ENCODE measurements at regions not wholly inside any gene's neighbourhood (a gene's known extent, or its start where the extent isn't known, plus 50 kb on each side); places are given as distances from the start of the nearest gene placed in this dataset.

DNA sequence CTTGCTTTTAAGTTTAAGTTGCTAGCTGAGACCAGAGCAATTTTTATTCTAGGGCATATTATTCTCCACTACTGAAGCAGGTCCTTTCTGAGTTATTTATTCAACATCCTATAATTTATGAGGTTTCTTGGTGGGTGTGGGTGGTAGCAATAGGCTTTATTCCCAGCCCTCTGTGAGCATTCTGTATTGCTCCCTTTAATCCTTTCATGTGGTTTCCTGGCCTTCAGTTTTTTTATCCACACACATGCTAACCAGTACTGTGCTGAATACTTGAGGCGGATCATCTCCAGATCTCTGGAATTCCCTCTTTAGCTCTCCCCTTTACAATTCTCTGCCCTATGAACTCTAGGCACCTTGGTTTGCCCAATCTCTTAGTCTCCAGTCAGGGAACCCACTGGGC lies 91.8 kb upstream of the GLRA1 start:
- 90 to 92% methylated on average over 1 of the region's 1 CpG for WGBS, 2 donors
- TF ChIP-seq EP300 (IDR thresholded peaks at IDR 0.05), result no peak
- TF ChIP-seq CTCF (IDR thresholded peaks at IDR 0.05), result no peak
- no peak for TF ChIP-seq POLR2A (IDR thresholded peaks at IDR 0.05)
- no peak for TF ChIP-seq POLR2AphosphoS5 (IDR thresholded peaks at IDR 0.05)
- no peak for DNase-seq

GRCh38 chr5:152007653-152008335 lies 83.1 kb upstream of the GLRA1 start:
- H3K36me3 ChIP-seq, result no peaks in the 10 kb centered on the region
- 23 to 26% methylated on average over 3 of the region's 3 CpGs for WGBS, 2 donors
- H3K4me3 ChIP-seq, result no peak overlapping the region
- H3K4me1 ChIP-seq, result no peaks in the 10 kb centered on the region
- no peaks in the 10 kb centered on the region for H3K27me3 ChIP-seq
- H3K9me3 ChIP-seq, result no peaks in the 10 kb centered on the region
- TF ChIP-seq CTCF (IDR thresholded peaks at IDR 0.05) (no peak), POLR2AphosphoS5 (IDR thresholded peaks at IDR 0.05) (no peak), EP300 (IDR thresholded peaks at IDR 0.05) (no peak), POLR2A (IDR thresholded peaks at IDR 0.05) (no peak)
- H3K27ac ChIP-seq, result no peak overlapping the region
- ATAC-seq (ENCODE audit: low FRiP score in 2 of 2), result no peak
- no peak for DNase-seq

More for the DNA sequence above, 91.8 kb upstream of the GLRA1 start:
- Histone ChIP-seq H3K36me3 (no peaks in the 10 kb centered on the region), H3K27ac (no peak overlapping the region), H3K4me1 (no peaks in the 10 kb centered on the region), H3K27me3 (no peaks in the 10 kb centered on the region), H3K4me3 (no peak overlapping the region), H3K9me3 (no peaks in the 10 kb centered on the region)
- no peak for ATAC-seq (ENCODE audit: low FRiP score in 2 of 2)

GRCh38 chr5:152004095-152004494 lies 79.4 kb upstream of the GLRA1 start:
- peak in 1 of 2 donors; percentile 6 for DNase-seq
- no peak for TF ChIP-seq EP300 (IDR thresholded peaks at IDR 0.05)
- no peak for TF ChIP-seq POLR2A (IDR thresholded peaks at IDR 0.05)
- no peak for TF ChIP-seq POLR2AphosphoS5 (IDR thresholded peaks at IDR 0.05)
- TF ChIP-seq CTCF (IDR thresholded peaks at IDR 0.05), result no peak
- no peaks in the 10 kb centered on the region for H3K36me3 ChIP-seq
- H3K27ac ChIP-seq, result no peak overlapping the region
- H3K27me3 ChIP-seq, result no peaks in the 10 kb centered on the region
- H3K4me1 ChIP-seq, result no peaks in the 10 kb centered on the region
- WGBS, 2 donors, result 93 to 95% methylated on average over 13 of the region's 13 CpGs
- H3K9me3 ChIP-seq, result peaks cover 0 to 4% (median 1%) of the 10 kb centered on the region in 4 donors
- no peak overlapping the region for H3K4me3 ChIP-seq
- no peak for ATAC-seq (ENCODE audit: low FRiP score in 2 of 2)
